ENCODE measurements at regions not wholly inside any gene's neighbourhood (a gene's known extent, or its start where the extent isn't known, plus 50 kb on each side); places are given as distances from the start of the nearest gene placed in this dataset.

GRCh38 chr7:4621396-4621795, 60.7 kb upstream of the FOXK1 start:
- TF ChIP-seq CTCF (IDR thresholded peaks at IDR 0.05 in 4 of 5, conservative IDR thresholded peaks at IDR 0.05 in 1 of 5) (no peak), POLR2A (IDR thresholded peaks at IDR 0.05) (no peak)
- ATAC-seq (no peak), DNase-seq (no peak)
- intact Hi-C loops (cut with DNase I; ENCODE audit: low total_unique reads) (no loop called here), in situ Hi-C loops (cut with MboI; ENCODE audit: low sequenced_read_pairs in 4 of 4) (no loop called here)
- no peak overlapping the region for H3K4me3 ChIP-seq
- no peaks in the 10 kb centered on the region for H3K27me3 ChIP-seq
- H3K36me3 ChIP-seq = no peaks in the 10 kb centered on the region
- no peaks in the 10 kb centered on the region for H3K9me3 ChIP-seq
- no peak overlapping the region for H3K27ac ChIP-seq
- H3K4me1 ChIP-seq = peaks cover 5 to 11% of the 10 kb centered on the region in 2 donors

DNA sequence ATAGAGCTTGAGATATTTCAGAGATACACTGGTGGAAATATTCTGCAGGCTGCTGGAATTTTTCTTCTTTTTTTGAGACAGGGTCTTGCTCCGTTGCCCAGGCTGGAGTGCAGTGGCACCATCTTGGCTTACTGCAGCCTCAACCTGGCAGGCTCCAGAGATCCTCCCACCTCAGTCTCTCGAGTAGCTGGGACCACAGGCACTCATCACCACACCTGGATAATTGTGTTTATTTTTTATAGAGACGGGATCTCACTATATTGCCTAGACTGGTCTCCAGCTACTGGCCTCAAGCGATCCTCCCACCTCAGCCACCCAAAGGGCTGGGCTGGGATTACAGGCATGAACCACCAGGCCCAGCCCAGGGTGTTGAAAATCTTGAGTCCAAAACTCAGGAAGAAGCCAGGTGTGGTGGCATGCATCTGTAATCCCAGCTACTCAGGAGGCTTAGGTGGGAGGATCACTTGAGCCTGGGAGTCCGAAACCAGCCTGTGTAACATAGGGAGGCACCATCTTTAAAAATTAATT, 55.7 kb upstream of the FOXK1 start:
- Histone ChIP-seq H3K27ac (no peak overlapping the region), H3K4me1 (peaks cover 4 to 8% of the 10 kb centered on the region in 2 donors), H3K4me3 (no peak overlapping the region), H3K9me3 (no peaks in the 10 kb centered on the region), H3K27me3 (no peaks in the 10 kb centered on the region), H3K36me3 (no peaks in the 10 kb centered on the region)
- intact Hi-C loops (cut with DNase I; ENCODE audit: low total_unique reads) (no loop called here), in situ Hi-C loops (cut with MboI; ENCODE audit: low sequenced_read_pairs in 4 of 4) (loop anchor here in 2 of 4 donors (25.0 kb wide), 1 partner anchor 136 kb away; no protein-coding TSS in a partner anchor)
- TF ChIP-seq POLR2A (IDR thresholded peaks at IDR 0.05) (no peak), CTCF (IDR thresholded peaks at IDR 0.05 in 4 of 5, conservative IDR thresholded peaks at IDR 0.05 in 1 of 5) (no peak)
- ATAC-seq (no peak), DNase-seq (no peak)

DNA sequence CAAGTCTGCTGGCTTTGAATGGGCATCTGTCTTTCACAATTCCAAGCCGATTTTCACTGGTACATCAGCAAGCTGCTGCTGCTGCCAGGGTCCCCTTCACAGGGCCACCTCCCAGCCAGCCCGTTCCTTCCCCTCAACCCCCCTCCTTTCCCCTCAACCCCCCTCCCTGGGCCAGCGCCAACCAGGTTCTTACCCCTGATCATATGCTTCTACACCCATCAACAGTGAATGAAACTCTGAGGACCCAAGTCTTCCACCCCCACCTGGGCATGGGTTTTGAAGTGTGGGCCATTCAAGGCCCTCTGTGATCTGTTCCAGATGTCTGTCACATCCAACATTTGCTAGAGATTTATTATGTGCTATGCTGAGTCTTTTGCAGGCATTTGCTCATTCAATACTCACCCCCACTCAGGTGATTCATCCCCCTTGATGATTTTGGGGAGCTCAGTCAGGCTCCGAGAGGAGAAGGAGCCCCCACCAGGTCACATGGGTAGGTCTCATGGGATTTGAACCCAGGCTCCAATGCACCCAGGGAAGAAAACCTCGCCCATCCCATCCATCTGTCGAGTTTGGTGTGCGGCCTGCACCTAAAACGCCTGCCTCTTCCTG, 52.7 kb upstream of the FOXK1 start:
- no peaks in the 10 kb centered on the region for H3K36me3 ChIP-seq
- no peak overlapping the region for H3K27ac ChIP-seq
- H3K4me3 ChIP-seq = no peak overlapping the region
- peaks cover 13 to 15% of the 10 kb centered on the region in 2 donors for H3K4me1 ChIP-seq
- in situ Hi-C loops (cut with MboI; ENCODE audit: low sequenced_read_pairs in 4 of 4) (loop anchor here in 2 of 4 donors (25.0 kb wide), 1 partner anchor 133 kb away; no protein-coding TSS in a partner anchor), intact Hi-C loops (cut with DNase I; ENCODE audit: low total_unique reads) (no loop called here)
- no peaks in the 10 kb centered on the region for H3K27me3 ChIP-seq
- no peak for ATAC-seq
- H3K9me3 ChIP-seq = no peaks in the 10 kb centered on the region
- no peak for TF ChIP-seq CTCF (IDR thresholded peaks at IDR 0.05 in 4 of 5, conservative IDR thresholded peaks at IDR 0.05 in 1 of 5)
- TF ChIP-seq POLR2A (IDR thresholded peaks at IDR 0.05) = no peak
- no peak for DNase-seq

- peak; percentile 64 to 80 (median 75) for TF ChIP-seq CTCF (IDR thresholded peaks at IDR 0.05 in 4 of 5, conservative IDR thresholded peaks at IDR 0.05 in 1 of 5)
- TF ChIP-seq POLR2A (IDR thresholded peaks at IDR 0.05) = no peak
- H3K27me3 ChIP-seq = no peaks in the 10 kb centered on the region
- H3K4me1 ChIP-seq = peaks cover 10 to 13% of the 10 kb centered on the region in 2 donors
- intact Hi-C loops (cut with DNase I; ENCODE audit: low total_unique reads) (loop anchor here (1.0 kb wide), 1 partner anchor 20 kb away; no protein-coding TSS in a partner anchor), in situ Hi-C loops (cut with MboI; ENCODE audit: low sequenced_read_pairs in 4 of 4) (loop anchor here in 2 of 4 donors (5.0 to 25.0 kb wide), 2 partner anchors 51 to 131 kb away; partner anchors contain the start of gene FOXK1 (in 1 of the 2))
- H3K27ac ChIP-seq = peak overlapping the region; percentile 58 to 74 (median 64)
- DNase-seq (peak; percentile 72 to 85), ATAC-seq (peak; percentile 96 to 98)
- H3K36me3 ChIP-seq = no peaks in the 10 kb centered on the region
- H3K4me3 ChIP-seq = peak overlapping the region; percentile 31 to 46 (median 40)
- H3K9me3 ChIP-seq = no peaks in the 10 kb centered on the region
Observed at GRCh38 chr7:4631380-4632179, 50.5 kb upstream of the FOXK1 start.

Data from gastrocnemius medialis (tissue), 4 donors.